HG02938 (cell line): ENCODE measurements at regions not wholly inside any gene's neighbourhood (a gene's known extent, or its start where the extent isn't known, plus 50 kb on each side); places are given as distances from the start of the nearest gene placed in this dataset.

Source experiments
- ATAC-seq: cut with Tn5 transposase; IDR thresholded peaks from one replicate; pipeline ENCODE4 v1.9.1; 2021; ENCODE audit warnings: mild to moderate bottlenecking, moderate library complexity; ENCODE audit not compliant: unreplicated experiment

DNA sequence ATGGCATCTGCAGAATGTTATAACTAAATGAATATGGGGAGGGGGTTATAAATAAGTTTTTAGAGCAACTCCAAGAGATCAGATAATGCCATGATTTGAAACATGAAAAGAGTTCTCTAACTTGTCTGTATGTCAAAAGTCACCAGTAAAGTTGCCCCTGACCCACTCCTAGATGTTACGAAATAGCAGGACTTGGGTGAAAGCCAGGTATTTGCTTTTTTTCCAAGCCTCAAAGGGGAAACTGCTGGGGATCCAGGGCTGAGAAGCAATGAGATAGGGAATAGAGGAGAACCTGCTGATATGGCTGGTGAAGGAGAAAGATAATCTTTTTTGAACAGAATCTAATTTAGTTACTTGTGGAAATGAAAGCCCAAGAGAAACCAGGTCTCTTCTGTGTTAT, 191.5 kb upstream of the CDH20 start:
- ATAC-seq, result no peak

DNA sequence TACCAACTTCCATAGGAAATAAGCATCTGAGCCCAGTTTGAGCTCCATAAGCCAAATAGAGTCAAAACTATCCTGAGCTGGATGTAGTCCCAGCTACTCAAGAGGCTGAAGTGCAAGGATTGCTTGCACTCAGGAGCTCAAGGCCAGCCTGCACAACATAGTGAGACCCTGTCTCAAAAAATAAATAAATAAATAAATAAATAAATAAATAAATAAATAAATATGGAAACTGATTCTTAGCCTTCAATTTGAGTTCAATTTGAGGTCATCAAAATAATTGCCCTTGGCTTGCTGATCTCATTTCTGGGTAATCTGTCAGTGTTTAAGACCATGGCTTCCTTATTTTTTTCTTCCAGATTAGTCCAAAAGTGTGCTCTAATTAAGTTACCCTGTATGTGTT, 184.9 kb upstream of the CDH20 start:
- ATAC-seq, result no peak

DNA sequence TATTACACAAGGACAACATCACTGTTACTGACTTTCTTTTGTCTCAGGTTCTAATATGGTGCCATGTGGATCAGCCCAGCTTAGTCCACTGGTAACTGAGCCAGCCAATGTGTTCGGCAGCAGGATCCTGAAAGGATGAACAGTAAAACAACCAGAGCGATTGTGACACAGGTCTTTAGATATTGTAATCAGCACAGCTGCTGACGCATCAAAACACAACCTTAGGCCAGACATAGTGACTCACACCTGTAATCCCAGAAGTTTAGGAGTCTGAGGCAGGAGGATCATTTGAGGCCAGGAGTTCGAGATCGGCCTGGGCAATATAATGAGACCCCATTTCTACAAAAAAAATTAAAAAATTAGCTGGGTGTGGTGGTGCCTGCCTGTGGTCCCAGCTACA, 183.4 kb upstream of the CDH20 start:
- ATAC-seq, result no peak

DNA sequence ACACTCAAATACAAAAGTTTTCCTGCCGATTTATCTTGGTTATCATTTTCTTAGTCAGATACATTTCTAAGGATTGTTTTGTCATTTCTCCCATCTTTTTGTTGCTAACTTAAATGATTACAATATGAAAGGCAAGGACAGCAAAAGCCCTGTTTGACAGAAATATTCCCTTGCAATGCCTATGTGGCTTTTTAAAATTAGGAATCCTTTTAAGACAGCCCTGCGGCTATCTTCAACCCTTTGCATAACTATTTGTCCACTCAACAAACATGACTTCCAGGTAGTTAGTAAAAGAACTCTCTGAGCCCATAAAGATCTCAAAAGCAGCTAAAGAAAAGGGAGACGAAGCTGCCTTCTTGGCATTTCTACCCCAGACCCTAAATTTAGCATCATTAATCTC, 179.7 kb upstream of the CDH20 start:
- no peak for ATAC-seq

DNA sequence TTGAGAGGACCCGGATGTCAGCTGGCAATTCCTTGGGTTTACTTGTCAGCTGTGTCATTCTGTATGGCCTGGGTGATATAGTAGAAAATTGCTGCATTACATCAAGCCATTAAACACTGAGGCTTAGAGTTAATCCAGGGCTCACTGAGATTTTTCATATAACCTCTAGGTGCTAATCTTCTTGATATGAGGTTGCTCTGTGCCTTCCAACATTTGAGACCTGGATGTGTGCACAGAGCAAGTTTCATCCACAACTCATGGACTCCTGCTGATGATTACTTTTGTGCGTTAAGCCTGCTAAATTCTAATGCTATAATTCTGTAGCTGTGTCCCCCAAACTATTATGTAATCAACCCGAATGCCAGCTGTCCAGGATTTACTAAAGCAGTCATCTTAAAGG, 178.4 kb upstream of the CDH20 start:
- ATAC-seq, result no peak

DNA sequence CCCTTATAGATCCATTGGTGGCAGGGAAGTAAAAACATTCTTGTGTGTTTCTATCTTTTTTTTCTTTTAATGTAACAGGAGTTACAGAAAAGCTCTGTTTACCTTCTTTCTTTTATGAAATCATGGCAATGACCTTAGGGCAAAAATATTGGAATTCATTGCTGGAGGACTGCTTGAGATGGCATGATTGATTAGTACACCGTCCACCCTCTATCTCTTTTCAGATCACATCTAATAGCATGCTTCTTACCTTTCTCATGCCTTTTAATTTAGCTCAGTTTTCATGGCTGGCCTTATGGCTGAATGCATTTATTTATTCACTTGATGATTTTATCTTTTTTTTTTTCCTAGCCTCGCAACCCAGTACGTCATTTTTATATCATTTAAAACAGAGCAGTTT, 177.6 kb upstream of the CDH20 start:
- ATAC-seq, result no peak

DNA sequence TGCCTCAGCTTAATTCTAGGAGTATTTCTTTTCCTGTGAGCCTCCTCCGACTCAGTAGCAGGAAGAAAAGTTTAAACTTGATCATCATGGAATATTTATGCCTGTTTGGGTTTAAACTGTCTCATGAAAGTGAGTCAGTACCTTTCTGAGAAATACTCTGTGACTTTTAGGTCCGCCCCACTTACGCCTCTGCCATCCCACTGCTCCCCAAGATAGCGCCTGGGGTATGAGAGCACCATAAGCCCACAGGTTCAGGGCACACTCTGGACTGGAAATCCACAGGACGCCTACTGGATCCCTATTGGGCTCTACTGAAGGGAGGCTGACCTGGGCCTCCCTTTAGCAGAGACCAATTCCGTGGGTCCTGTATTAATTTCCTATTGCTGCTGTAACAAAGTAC, 175.8 kb upstream of the CDH20 start:
- ATAC-seq, result no peak

DNA sequence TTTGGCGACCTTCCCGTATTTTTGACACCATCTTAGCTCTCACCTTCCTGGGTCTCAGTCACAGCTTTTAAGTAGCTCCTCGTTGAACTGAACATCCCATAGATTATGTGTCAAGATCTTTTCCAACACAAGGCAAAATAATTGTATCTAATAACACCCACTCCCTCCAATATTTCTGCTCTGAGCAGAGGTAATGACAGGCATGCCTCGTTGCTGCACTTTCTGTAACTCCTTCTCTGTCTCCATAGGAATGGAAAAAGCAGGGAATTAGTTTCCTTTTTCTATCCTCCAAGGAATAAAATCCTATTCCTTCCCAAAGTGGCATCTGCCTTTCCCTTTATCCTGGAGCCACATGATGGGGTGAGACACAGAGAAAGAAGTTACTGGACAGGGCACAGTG, 174.0 kb upstream of the CDH20 start:
- ATAC-seq, result no peak

DNA sequence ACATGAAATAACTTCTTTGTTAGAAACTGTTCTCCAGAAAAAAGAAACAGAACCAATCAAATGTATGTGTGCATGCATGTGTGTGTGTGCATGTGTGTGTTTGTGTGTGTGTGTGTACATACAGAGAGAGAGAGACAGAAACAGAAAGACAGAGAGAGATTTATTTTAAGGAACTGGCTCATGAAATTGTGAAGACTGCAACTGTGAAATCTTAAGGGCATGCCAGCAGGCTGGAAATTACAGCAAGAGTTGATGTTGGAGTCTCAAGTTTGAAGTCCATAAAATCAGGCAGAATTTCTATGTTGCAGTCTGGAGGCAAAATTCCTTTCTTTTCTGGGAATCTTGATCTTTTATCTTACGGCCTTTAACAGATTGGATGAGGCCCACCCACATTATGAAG, 168.9 kb upstream of the CDH20 start:
- ATAC-seq, result no peak

DNA sequence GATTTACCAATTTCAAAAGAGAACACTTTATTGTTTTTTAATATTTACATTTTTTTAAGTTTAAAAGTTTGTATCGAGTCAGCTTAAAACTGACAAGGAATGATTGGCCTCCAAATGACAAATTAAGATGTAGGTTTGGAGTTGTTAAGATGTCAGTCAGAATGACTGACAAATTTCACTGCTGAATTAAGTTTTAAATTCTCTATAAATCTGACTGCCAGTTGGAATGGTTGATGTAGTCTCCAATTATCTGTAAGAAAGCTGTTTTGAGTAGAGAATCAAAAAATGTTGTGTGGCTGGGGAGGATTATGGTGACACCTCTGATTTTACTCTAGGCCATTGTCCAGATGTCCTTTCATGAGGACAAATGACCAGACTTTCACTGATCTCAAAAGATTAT, 165.3 kb upstream of the CDH20 start:
- no peak for ATAC-seq

DNA sequence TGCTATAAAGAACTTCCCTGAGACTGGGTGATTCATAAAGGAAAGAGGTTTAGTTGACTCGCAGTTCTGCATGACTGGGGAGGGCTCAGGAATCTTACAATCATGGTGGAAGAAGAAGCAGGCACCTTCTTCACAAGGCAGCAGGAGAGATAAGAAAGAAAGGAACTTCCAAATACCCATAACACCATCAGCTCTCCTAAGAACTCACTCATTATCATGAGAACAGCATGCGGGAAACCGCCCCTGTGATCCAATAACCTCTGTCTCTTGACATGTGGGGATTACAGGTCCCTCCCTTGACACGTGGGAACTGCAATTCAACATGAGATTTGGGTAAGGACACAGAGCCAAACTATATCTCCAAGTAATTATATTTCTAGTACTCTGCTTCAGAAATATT, 163.8 kb upstream of the CDH20 start:
- ATAC-seq, result no peak

DNA sequence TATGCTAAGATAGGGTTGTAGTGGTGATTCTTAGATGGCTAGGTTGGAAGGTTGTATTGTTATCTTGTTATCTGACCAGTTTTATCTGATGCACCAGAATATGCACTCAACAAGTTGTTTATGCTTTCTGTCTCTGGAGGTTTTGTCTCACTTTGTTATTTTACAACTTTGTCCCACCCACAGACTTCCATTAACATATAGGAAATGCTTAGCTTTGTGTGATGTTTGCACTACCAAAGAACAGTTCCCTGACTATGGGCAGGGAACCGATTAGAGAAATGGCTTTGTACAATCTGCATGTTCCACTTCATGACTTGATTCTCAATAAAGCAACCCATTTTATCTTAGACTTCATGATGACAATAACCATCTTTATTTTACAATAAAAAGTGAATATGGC, 160.6 kb upstream of the CDH20 start:
- no peak for ATAC-seq

DNA sequence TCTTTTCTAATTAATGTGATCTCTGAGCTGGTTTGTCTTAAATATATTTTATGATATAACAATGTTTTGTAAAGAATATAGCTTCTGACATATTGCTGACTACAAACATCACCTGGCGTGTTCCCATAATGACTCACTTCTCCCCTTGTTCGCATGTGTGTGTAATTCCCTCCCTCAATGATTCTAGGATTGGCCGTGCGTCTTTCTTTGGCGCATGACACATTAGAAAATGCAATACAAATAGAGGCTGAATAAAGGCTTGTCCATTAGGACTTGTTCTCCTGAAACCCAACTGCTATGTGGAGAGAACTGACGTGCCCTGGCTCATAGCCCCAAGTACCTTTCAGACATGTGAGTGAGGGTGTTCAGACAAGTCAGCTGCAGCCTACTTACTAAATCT, 159.7 kb upstream of the CDH20 start:
- ATAC-seq, result no peak

DNA sequence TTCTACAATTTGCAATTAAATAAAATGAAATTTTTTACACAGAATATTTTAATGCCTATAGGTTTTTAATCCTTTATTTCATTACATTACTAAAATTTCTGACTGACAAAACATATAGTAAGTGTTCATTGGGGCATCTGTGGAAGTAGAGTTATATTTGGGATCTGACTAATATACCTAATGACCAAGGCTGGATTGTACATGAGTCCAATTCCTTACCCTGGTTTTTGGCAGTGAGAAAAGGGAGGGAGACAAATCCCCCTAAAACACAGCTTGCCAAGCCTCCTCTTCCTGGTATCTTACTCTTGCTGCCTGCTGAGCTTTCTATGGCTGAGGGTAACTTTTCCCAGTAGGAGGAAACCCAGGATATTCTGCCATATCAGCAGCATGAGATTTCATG, 149.4 kb upstream of the CDH20 start:
- no peak for ATAC-seq

DNA sequence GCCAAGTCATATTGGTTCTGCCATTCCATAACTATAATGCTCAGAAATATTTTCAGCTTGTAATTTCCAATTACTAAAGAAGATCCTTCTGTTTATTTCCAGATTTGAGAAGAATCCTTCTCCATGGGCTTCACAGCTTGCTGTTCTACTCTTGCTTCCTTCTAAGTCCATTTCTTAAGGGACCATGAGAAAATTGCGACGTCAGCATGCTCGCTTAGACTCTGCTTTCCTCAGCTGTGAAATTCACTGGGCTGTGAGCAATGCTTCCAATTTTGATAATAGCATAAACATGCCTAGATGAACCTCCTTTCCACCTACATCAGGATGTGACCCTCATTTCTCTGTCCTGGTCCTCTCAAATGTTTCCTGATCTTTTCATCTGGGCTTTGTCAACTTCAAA, 145.3 kb upstream of the CDH20 start:
- no peak for ATAC-seq

DNA sequence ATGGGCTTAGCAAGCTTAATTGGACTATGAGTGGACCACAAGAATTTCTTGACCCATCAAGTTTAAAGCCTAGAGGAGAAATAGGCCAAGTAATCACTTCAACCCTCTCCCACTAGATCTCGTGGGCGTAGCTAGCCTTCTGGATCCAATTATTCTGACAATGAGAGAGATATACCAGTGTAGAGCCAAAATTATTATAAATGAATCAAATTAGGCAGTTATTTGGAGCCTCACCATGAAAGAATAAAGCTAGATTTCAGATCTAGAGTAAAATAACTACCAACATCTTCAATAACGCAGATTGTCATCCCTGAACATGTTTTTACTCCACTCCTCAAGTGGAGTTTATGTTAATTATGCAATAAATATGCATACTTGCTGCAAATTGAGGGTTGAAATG, 143.9 kb upstream of the CDH20 start:
- ATAC-seq, result no peak

DNA sequence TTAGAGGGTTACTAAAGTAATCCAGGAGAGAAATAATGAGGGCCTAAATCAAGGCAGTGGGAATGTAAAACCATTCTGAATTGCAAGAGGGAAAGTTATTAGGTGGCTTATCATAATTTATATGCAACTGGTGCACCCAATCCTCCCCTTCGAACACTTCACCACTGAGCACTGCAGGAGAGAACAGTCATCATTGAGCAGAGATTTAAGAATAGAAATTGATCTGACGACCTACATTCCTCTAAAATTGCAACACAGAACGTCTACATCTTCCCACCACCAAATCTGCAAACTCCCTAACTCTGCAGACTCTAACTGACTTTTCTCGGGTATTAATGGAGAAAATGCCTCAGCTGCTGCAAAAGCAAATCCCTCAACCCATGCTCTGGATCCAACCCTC, 138.5 kb upstream of the CDH20 start:
- no peak for ATAC-seq

DNA sequence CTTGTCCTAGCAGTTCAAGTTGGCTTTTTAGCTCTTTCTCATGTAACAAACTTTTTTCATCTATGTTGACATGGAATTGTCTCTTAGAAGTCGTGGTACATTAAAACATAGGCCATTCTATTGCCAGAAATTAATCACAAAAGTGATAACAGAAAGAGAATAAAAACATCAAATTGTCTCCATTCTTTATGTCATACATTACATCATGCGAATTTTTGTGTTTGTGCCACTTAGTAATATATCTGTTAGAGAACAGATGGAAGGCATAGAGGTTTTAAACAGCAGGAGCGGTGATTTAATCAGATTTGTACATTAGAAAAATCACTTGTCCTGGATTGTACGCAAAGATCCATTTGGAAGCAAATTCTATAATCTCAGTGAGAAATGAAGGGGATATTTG, 136.5 kb upstream of the CDH20 start:
- ATAC-seq, result no peak

DNA sequence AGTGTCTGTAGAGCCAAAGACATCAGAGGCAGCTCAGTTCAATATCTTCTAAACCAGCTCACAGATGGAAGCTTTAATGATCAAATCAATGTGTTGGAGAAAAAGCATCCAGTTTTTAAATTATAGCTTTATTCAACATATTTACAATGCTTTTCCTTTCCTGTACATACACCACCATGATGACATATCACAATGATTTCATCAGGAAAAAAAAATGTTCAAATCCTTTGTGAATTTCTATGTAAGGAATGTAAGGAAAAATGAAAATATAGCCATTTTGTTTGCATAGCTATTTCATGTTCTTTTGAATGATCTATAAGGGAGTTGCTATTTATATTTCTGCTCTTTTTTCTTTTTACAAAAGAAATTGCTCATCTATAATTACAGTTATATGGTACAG, 134.7 kb upstream of the CDH20 start:
- no peak for ATAC-seq

DNA sequence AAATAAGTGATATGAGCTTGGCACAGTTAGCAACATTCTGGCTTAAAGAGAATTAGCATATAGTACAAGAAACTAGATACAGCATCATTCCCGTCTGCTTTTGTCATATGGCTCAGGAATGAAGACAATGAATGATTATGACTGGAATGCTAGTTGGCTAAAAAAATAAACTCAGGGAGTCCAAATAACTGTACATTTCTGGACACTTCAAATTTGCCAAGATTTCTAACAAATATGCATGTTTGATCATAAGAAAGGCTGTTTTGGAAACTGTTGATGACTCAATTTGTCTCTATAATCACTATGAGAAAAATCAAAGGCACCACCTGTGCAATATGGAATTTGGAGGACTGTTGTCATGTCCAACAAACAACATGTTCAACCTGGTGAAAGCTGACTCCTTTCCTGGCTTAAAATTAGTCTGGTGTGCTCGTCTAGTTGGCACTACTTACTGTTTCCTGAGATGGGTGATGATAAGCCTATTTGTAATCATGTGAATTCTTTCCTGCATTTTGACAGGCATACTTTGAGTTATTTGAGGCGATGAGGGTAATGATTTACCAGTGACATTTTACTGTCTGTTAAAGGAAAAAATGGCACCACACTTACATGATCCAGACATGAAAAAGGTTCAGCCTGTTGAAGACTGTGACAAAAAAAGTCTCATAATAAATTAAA, 133.9 kb upstream of the CDH20 start:
- ATAC-seq, result no peak

DNA sequence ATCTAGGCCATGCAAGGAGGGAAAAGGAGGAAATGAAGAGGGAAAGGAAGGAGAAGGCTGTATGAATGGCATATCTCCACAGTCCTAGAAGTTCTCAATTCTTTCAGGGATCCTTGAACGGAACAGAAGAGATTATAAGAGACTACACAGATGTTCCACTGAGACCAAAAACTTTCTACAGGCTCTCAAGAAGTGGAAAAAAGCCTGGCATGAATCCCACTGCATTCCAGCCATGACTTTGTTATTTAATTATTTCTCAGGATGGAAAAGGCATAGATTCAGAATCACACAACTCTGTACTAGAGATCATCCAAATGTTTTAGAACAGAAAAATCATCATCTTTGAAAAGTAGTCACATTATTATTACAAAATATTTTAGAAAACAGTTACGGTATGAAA, 131.7 kb upstream of the CDH20 start:
- ATAC-seq, result no peak

DNA sequence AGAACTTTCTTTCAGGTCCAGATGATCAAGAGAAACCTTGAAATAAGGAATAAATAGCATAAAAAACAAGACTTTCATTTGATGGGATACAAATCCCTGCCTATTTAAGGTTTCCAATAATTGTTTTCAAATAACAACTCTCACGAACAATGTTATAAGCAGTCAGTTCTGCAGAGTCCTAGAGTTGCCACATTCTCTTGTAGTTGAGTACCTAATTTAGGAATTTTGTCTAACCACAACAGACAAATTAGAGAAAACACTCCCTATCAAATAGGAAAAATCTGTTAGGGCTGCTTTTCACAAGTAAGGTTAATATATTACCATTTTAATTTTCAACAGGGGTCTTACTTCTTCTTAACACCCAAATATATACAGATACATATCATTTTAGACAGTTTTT, 130.1 kb upstream of the CDH20 start:
- no peak for ATAC-seq

DNA sequence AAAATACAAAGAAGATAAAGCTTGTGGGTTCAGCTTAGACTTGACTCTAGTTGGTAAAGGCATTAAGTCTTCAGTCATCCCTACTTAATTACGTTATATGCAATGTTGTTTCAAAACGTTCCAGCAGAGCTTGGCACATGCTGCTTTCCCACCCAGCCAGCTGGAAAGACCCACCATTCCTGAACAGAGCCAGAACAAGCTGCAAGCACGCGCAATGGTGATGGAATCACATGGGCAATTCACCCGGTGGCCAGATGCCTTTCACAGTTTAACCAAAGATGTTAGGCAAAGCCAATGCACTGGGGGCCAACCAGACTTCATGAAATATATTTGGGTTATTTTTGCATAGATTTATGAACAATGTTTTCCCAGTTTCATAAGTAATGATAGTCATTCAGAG, 123.4 kb upstream of the CDH20 start:
- no peak for ATAC-seq

DNA sequence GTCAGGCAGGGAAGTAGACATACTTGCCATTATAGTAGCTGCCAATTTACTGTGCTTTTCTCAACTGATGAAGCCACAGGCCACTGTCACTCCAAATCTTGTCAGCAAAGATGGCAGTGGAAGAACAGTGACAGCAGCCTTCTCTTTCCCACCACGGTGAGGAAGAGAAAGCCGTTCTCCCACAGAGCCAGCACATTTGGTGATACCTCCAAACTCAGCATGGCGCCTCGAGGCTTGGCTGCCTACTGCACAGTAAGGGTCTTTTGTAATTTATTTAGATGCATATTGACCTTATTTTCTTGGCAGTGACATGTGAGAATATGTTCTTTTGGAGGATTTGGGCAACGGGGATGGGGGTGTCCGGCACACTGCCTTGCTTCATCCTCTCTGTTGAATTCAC, 117.2 kb upstream of the CDH20 start:
- no peak for ATAC-seq
